Muscle layer of duodenum (tissue), 2 donors: ENCODE measurements at regions not wholly inside any gene's neighbourhood (a gene's known extent, or its start where the extent isn't known, plus 50 kb on each side); places are given as distances from the start of the nearest gene placed in this dataset.

Source experiments
- H3K27ac ChIP-seq: one replicate; pipeline ENCODE4 v1.7.0; 2013; ENCODE audit warnings: mild to moderate bottlenecking, low read length
- H3K27me3 ChIP-seq: one replicate; pipeline ENCODE4 v1.7.0; 2013; ENCODE audit warnings: low read depth, mild to moderate bottlenecking, control low read depth, low read length
- H3K36me3 ChIP-seq, 2 donors: one replicate each; pipeline ENCODE4 v1.7.0; 2013; ENCODE audit warnings: low read length in 2 of 2, control low read depth in 1 of 2, mild to moderate bottlenecking in 1 of 2; ENCODE audit not compliant: insufficient read depth in 2 of 2, control insufficient read depth in 1 of 2
- H3K4me1 ChIP-seq, 2 donors: one replicate each; pipeline ENCODE4 v1.7.0; 2013; ENCODE audit warnings: low read length in 2 of 2, mild to moderate bottlenecking in 2 of 2, control low read depth in 1 of 2, moderate library complexity in 1 of 2; ENCODE audit not compliant: insufficient read depth in 2 of 2, control insufficient read depth in 1 of 2
- H3K4me3 ChIP-seq, 2 donors: one replicate each; pipeline ENCODE4 v1.7.0; 2013; ENCODE audit warnings: low read length in 2 of 2, low read depth in 1 of 2, mild to moderate bottlenecking in 1 of 2
- H3K9me3 ChIP-seq, 2 donors: one replicate each; pipeline ENCODE4 v1.7.0; 2013; ENCODE audit warnings: low read length in 2 of 2, control low read depth in 1 of 2, mild to moderate bottlenecking in 1 of 2; ENCODE audit not compliant: control insufficient read depth in 1 of 2
- donor health status: healthy.

DNA sequence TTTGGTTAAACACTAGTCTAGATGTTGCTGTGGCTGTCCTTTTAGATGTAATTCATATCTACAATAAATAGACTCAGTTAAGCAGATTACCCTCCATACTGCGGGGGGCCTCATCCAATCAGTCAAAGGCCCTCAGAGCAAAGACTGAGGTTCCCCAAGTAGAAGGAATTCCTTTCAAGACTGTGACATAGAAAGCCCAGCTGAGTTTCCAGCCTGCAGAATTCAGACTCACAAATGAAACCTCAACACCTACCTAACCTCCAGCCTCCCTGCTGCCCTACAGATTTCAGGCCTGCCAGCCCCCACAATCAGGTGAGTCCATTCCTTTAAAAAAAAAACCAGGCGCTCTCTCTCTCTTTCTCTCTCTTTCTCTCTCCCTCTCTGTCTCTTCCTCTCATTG lies 73.6 kb upstream of the NSMCE3 start:
- H3K27me3 ChIP-seq: no peaks in the 10 kb centered on the region
- no peak overlapping the region for H3K4me3 ChIP-seq
- H3K36me3 ChIP-seq: no peaks in the 10 kb centered on the region
- no peaks in the 10 kb centered on the region for H3K9me3 ChIP-seq
- peaks cover 0 to 6% of the 10 kb centered on the region in 2 donors for H3K4me1 ChIP-seq
- H3K27ac ChIP-seq: no peak overlapping the region

DNA sequence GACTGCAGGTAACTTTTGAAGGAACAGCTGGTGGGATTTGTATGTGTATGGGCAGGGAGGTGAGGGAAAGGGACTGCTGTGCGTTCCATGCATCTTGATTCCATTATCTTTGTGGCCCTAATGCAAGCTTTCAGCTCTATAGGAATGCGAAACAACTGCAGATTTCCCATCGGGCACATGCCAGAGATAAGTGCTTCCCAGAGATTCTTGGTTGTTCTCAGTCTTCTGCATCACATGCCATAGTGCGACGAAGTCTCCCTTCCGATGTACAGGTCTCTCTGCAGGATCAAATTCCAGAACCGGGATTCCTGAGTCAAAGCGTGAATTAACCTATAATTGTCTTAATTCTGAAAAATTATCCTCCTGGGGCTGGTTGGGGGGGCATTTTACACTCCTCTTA lies 72.6 kb upstream of the NSMCE3 start:
- no peaks in the 10 kb centered on the region for H3K4me1 ChIP-seq
- no peak overlapping the region for H3K27ac ChIP-seq
- no peaks in the 10 kb centered on the region for H3K27me3 ChIP-seq
- no peak overlapping the region for H3K4me3 ChIP-seq
- H3K36me3 ChIP-seq: no peaks in the 10 kb centered on the region
- no peaks in the 10 kb centered on the region for H3K9me3 ChIP-seq

DNA sequence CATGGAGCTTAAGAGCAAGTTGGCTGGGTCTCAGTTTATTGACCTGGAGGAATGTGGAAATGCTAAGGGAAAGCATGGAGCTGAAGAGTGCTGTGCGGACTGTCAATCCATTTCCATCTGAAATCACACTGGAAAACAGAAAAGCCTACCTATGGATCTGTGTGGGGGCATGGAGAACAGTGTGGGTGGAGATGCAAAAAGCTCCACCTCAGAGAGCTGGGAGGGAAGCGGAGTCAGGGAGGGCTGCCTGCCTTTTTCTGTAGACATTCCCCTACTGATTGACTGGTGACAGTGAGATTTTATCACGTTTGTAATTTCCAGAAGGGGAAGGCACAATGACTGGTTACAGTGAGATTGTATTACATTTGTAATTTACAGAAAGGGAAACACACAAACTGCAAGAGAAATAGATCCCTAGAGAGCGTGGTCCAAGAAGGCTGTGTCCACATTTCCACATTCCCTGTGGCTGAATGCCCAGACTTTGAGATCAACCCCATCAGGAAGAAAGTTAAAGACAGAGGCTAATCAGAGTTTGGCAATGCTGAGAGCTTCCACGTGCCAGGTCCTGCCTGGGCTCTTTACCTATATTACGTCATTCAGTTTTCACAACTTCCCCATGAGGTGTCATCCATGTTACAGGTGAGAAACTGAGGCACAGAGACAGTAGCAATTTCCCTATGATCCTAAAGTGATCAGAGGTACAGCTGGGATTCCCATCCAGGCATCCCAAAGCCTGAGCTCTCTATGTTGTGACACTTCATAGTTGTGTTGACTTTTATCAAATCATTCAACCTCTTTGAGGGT lies 67.7 kb upstream of the NSMCE3 start:
- H3K36me3 ChIP-seq: no peaks in the 10 kb centered on the region
- H3K4me1 ChIP-seq: no peaks in the 10 kb centered on the region
- H3K4me3 ChIP-seq: no peak overlapping the region
- H3K27me3 ChIP-seq: no peaks in the 10 kb centered on the region
- H3K9me3 ChIP-seq: no peaks in the 10 kb centered on the region
- no peak overlapping the region for H3K27ac ChIP-seq

DNA sequence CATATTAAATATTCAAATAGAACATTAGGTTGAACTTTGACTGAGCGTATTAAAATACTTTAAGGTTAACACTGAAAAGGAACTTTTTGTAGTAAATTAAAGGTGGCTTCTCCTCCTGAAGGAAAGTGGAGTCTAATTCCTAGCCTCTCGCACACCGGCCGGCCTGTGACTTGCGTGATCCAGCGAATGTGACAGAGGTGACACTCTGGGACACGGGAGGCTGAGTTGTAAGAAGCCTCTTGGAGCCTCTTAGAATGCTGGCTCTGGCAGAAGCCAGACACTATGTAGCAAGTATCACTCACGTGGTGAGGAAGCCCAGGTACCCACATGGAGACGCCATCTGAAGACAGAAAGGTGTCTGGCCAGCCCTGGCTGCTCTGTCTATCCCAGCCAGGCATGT lies 64.9 kb upstream of the NSMCE3 start:
- no peaks in the 10 kb centered on the region for H3K27me3 ChIP-seq
- H3K4me1 ChIP-seq: no peaks in the 10 kb centered on the region
- H3K4me3 ChIP-seq: no peak overlapping the region
- H3K27ac ChIP-seq: no peak overlapping the region
- H3K9me3 ChIP-seq: no peaks in the 10 kb centered on the region
- no peaks in the 10 kb centered on the region for H3K36me3 ChIP-seq

DNA sequence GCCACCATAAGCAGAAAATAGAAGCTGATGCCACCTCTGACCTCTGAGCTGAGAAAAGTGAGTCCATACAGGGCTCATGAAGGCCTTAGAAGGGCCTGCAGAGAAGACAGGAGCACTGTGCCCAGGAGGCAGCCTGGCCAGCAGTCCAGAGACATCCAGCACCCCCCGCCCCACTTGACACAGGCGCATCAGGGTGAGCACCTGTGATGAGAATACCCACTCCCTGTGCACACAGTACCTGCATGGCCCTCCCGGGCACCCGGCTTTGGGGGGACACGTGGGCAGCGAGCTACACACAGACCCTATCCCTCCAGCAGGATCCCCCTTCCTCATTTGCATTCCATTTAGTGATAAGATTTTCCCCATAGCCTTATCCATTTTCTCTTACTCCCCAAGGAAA lies 63.6 kb upstream of the NSMCE3 start:
- Histone ChIP-seq H3K4me1 (no peaks in the 10 kb centered on the region), H3K36me3 (no peaks in the 10 kb centered on the region), H3K9me3 (no peaks in the 10 kb centered on the region), H3K4me3 (no peak overlapping the region), H3K27me3 (no peaks in the 10 kb centered on the region), H3K27ac (no peak overlapping the region)

DNA sequence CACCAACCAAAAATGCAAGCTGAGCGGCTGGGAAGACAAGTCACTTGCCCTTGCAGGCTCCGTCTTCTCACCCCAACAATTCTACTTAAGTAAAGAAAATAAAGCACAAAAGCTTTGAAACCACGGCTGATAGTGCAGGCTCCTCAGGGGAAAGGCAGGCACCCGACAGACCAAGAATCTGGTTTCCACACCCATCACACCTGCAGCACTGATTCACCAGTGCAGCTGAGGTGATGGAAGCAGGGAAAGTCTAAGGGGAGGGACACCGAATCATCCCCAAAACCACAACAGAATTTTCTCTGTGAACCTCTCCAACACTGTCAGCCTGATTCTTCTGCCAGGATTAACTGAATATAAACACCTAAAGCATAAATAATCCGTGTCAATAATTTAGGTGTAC lies 62.0 kb upstream of the NSMCE3 start:
- Histone ChIP-seq H3K36me3 (no peaks in the 10 kb centered on the region), H3K4me1 (no peaks in the 10 kb centered on the region), H3K27me3 (no peaks in the 10 kb centered on the region), H3K27ac (no peak overlapping the region), H3K4me3 (no peak overlapping the region), H3K9me3 (peaks cover 0 to 1% of the 10 kb centered on the region in 2 donors)

DNA sequence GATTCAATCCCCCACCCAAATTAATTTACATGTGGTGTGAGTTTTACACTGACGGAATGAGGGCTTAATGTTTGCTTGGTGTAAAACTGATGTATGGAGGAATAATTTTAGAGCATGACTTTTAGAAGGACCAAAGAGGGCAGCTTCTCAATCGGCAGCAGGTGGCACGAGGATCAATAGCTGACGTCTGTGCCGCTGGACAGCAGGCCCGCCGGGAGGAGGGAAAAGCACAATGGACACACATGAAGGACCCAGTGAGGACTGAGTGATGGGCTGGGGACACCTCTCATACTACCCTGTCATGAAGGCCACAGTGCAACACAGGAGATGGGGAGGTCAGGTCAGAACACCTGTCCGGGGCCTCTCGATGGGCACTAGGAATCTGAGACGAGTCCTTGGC lies 61.4 kb upstream of the NSMCE3 start:
- no peaks in the 10 kb centered on the region for H3K4me1 ChIP-seq
- H3K27me3 ChIP-seq: no peaks in the 10 kb centered on the region
- no peak overlapping the region for H3K4me3 ChIP-seq
- H3K36me3 ChIP-seq: no peaks in the 10 kb centered on the region
- no peak overlapping the region for H3K27ac ChIP-seq
- peaks cover 2 to 7% of the 10 kb centered on the region in 2 donors for H3K9me3 ChIP-seq

DNA sequence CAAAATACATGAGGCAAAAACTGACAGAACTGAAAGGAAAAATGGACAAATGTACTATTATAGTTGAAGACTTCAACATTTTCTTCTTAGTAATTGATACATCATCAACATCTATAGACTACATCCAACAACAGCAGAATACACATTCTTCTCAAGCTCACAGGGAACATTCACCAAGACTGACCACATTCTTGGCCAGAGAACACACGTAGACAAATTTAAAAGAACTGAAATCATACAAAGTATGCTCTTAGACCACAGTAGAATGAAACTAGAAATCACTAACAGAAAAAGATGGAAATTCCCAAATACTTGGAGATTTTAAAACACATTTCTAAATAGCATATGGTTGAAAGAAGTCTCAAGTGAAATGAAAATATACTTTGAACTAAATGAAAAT lies 55.1 kb upstream of the NSMCE3 start:
- Histone ChIP-seq H3K36me3 (no peaks in the 10 kb centered on the region), H3K4me3 (no peak overlapping the region), H3K27me3 (no peaks in the 10 kb centered on the region), H3K4me1 (no peaks in the 10 kb centered on the region), H3K9me3 (peaks cover 7 to 10% of the 10 kb centered on the region in 2 donors), H3K27ac (no peak overlapping the region)

DNA sequence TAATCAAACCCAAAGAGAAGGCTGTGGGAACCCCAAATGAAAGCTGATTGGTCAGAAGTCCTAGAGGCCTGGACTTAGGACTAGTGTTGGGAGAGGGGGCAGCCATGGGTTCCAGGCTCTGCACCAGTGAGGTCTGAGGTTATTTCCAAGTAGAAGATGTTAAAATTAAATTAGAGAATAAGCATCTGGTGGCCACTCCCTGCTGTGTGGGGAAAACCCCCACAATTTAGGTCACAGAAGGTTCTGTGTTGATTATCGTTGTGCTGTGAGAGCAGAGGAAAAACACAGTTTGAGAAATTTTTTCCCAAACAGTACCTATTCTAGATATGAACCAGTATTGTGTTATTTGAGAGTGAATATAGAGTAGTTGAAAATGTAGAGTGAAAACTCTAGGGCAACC lies 53.9 kb upstream of the NSMCE3 start:
- H3K4me1 ChIP-seq: no peaks in the 10 kb centered on the region
- no peaks in the 10 kb centered on the region for H3K36me3 ChIP-seq
- no peak overlapping the region for H3K27ac ChIP-seq
- no peaks in the 10 kb centered on the region for H3K27me3 ChIP-seq
- H3K9me3 ChIP-seq: peaks cover 7 to 10% of the 10 kb centered on the region in 2 donors
- H3K4me3 ChIP-seq: no peak overlapping the region

DNA sequence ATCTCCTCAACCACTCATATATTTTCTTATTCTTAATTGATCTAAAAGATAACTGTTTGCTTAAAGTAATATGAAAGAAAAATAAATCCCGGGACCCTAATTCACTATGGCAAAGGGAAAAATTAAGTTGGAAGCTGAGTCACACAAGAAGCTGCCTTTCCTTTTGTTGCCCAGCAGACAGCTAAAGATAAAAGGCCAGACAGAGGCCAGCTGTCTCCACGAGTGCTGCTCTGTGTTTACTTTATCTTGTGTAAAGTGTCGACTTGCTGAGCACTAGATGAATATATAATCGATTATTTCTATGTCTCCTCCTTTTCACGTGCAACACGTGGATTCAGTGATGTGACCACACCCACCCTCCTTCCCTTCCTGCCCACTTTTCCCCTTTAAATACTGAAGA lies 52.8 kb upstream of the NSMCE3 start:
- peaks cover 7 to 10% of the 10 kb centered on the region in 2 donors for H3K9me3 ChIP-seq
- no peak overlapping the region for H3K27ac ChIP-seq
- no peak overlapping the region for H3K4me3 ChIP-seq
- H3K27me3 ChIP-seq: no peaks in the 10 kb centered on the region
- no peaks in the 10 kb centered on the region for H3K4me1 ChIP-seq
- no peaks in the 10 kb centered on the region for H3K36me3 ChIP-seq

DNA sequence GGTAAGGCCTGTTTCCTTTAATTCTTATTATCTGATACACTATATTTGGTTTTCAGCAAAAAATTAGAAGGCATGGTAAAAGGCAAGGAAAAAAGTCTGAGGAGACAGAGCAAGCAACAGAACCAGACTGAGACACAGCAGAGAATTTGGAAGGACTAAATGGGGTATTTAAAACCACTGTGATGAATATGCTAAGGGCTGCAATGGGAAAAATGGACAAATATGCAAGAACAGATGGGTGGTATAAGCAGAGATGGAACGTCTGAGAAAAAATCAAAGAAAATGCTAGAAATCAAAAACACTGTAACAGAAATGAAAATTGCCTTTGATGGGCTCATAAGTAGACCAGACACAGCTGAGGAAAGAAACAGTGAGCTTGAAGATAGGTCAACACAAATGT lies 50.8 kb upstream of the NSMCE3 start:
- H3K4me3 ChIP-seq: no peak overlapping the region
- H3K9me3 ChIP-seq: peaks cover 0 to 2% of the 10 kb centered on the region in 2 donors
- H3K36me3 ChIP-seq: no peaks in the 10 kb centered on the region
- no peaks in the 10 kb centered on the region for H3K4me1 ChIP-seq
- H3K27me3 ChIP-seq: no peaks in the 10 kb centered on the region
- no peak overlapping the region for H3K27ac ChIP-seq

DNA sequence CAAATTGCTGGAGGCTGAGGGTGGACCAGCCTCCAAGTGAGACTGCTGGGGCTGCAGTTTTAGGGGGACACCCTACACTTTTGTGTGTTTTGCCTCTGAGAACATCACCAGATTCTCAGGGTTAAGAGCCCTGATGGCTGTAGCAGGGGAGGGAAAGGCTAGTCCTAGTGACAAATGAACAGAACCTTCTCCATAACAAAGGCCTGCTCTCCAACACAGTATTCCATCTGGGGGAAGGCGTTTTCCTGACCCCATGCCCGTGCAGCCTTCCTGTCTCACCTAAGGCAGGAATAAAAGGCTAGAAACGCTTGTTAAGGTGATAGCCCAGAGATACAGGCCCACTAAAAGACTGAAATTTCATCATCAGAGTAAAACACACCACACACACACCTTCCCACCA lies 50.2 kb upstream of the NSMCE3 start:
- no peaks in the 10 kb centered on the region for H3K27me3 ChIP-seq
- no peaks in the 10 kb centered on the region for H3K36me3 ChIP-seq
- no peaks in the 10 kb centered on the region for H3K4me1 ChIP-seq
- H3K27ac ChIP-seq: no peak overlapping the region
- H3K9me3 ChIP-seq: no peaks in the 10 kb centered on the region
- H3K4me3 ChIP-seq: no peak overlapping the region
